ENCODE measurements at regions not wholly inside any gene's neighbourhood (a gene's known extent, or its start where the extent isn't known, plus 50 kb on each side); places are given as distances from the start of the nearest gene placed in this dataset.

GRCh38 chr21:18759751-18760161 lies 356.2 kb upstream of the TMPRSS15 start:
- Mint-ChIP-seq H3K4me3 (no peak overlapping the region), H3K4me1 (no peaks in the 10 kb centered on the region), H3K27ac (no peak overlapping the region), H3K36me3 (no peaks in the 10 kb centered on the region), H3K9me3 (peaks cover 7 to 40% (median 24%) of the 10 kb centered on the region in 6 donors), H3K27me3 (ENCODE audit: low read depth in 3 of 3) (peaks cover 0 to 3% (median 0%) of the 10 kb centered on the region in 3 donors)
- no peak for DNase-seq

- no peak overlapping the region for H3K4me3 Mint-ChIP-seq
- H3K9me3 Mint-ChIP-seq: peaks cover 7 to 41% (median 27%) of the 10 kb centered on the region in 6 donors
- H3K27ac Mint-ChIP-seq: no peak overlapping the region
- no peak for DNase-seq
- H3K36me3 Mint-ChIP-seq: no peaks in the 10 kb centered on the region
- H3K27me3 Mint-ChIP-seq (ENCODE audit: low read depth in 3 of 3): peaks cover 0 to 3% (median 0%) of the 10 kb centered on the region in 3 donors
- H3K4me1 Mint-ChIP-seq: no peaks in the 10 kb centered on the region
Measured at GRCh38 chr21:18760247-18760646, 356.7 kb upstream of the TMPRSS15 start.

- no peaks in the 10 kb centered on the region for H3K4me1 Mint-ChIP-seq
- H3K27ac Mint-ChIP-seq: no peak overlapping the region
- no peak overlapping the region for H3K4me3 Mint-ChIP-seq
- no peak for DNase-seq
- peaks cover 2 to 41% (median 20%) of the 10 kb centered on the region in 6 donors for H3K9me3 Mint-ChIP-seq
- peaks cover 0 to 7% (median 0%) of the 10 kb centered on the region in 3 donors for H3K27me3 Mint-ChIP-seq (ENCODE audit: low read depth in 3 of 3)
- H3K36me3 Mint-ChIP-seq: no peaks in the 10 kb centered on the region
Measured at GRCh38 chr21:18764720-18765119, 361.1 kb upstream of the TMPRSS15 start.

- H3K4me1 Mint-ChIP-seq: no peaks in the 10 kb centered on the region
- no peak overlapping the region for H3K27ac Mint-ChIP-seq
- no peaks in the 10 kb centered on the region for H3K36me3 Mint-ChIP-seq
- H3K27me3 Mint-ChIP-seq (ENCODE audit: low read depth in 3 of 3): peaks cover 0 to 3% (median 0%) of the 10 kb centered on the region in 3 donors
- no peak for DNase-seq
- H3K9me3 Mint-ChIP-seq: peaks cover 6 to 36% (median 11%) of the 10 kb centered on the region in 6 donors
- no peak overlapping the region for H3K4me3 Mint-ChIP-seq
Measured at GRCh38 chr21:18769599-18769998, 366.0 kb upstream of the TMPRSS15 start.

- Mint-ChIP-seq H3K27ac (no peak overlapping the region), H3K4me1 (no peaks in the 10 kb centered on the region), H3K4me3 (no peak overlapping the region), H3K27me3 (ENCODE audit: low read depth in 3 of 3) (no peaks in the 10 kb centered on the region), H3K9me3 (peaks cover 0 to 36% (median 10%) of the 10 kb centered on the region in 6 donors), H3K36me3 (no peaks in the 10 kb centered on the region)
- DNase-seq: no peak
Measured at GRCh38 chr21:18771845-18772380, 368.3 kb upstream of the TMPRSS15 start.

GRCh38 chr21:18772404-18772803 lies 368.8 kb upstream of the TMPRSS15 start:
- H3K4me1 Mint-ChIP-seq: no peaks in the 10 kb centered on the region
- no peaks in the 10 kb centered on the region for H3K27me3 Mint-ChIP-seq (ENCODE audit: low read depth in 3 of 3)
- no peaks in the 10 kb centered on the region for H3K36me3 Mint-ChIP-seq
- peaks cover 0 to 37% (median 11%) of the 10 kb centered on the region in 6 donors for H3K9me3 Mint-ChIP-seq
- no peak overlapping the region for H3K27ac Mint-ChIP-seq
- no peak for DNase-seq
- no peak overlapping the region for H3K4me3 Mint-ChIP-seq

GRCh38 chr21:18772897-18773296 lies 369.3 kb upstream of the TMPRSS15 start:
- no peak overlapping the region for H3K27ac Mint-ChIP-seq
- H3K9me3 Mint-ChIP-seq: peaks cover 0 to 39% (median 11%) of the 10 kb centered on the region in 6 donors
- H3K4me3 Mint-ChIP-seq: no peak overlapping the region
- no peaks in the 10 kb centered on the region for H3K4me1 Mint-ChIP-seq
- no peaks in the 10 kb centered on the region for H3K27me3 Mint-ChIP-seq (ENCODE audit: low read depth in 3 of 3)
- DNase-seq: no peak
- H3K36me3 Mint-ChIP-seq: no peaks in the 10 kb centered on the region

GRCh38 chr21:18776936-18777335 lies 373.4 kb upstream of the TMPRSS15 start:
- H3K36me3 Mint-ChIP-seq: no peaks in the 10 kb centered on the region

GRCh38 chr21:18782721-18783120 lies 379.1 kb upstream of the TMPRSS15 start:
- H3K36me3 Mint-ChIP-seq: no peaks in the 10 kb centered on the region
- DNase-seq: no peak
- peaks cover 0 to 1% (median 0%) of the 10 kb centered on the region in 3 donors for H3K27me3 Mint-ChIP-seq (ENCODE audit: low read depth in 3 of 3)
- peaks cover 6 to 56% (median 27%) of the 10 kb centered on the region in 6 donors for H3K9me3 Mint-ChIP-seq
- no peaks in the 10 kb centered on the region for H3K4me1 Mint-ChIP-seq
- H3K27ac Mint-ChIP-seq: no peak overlapping the region
- no peak overlapping the region for H3K4me3 Mint-ChIP-seq

More at GRCh38 chr21:18776936-18777335, 373.4 kb upstream of the TMPRSS15 start:
- Mint-ChIP-seq H3K27ac (no peak overlapping the region), H3K4me3 (no peak overlapping the region), H3K4me1 (no peaks in the 10 kb centered on the region), H3K27me3 (ENCODE audit: low read depth in 3 of 3) (peaks cover 0 to 1% (median 0%) of the 10 kb centered on the region in 3 donors), H3K9me3 (peaks cover 5 to 46% (median 21%) of the 10 kb centered on the region in 6 donors)
- no peak for DNase-seq

- no peak overlapping the region for H3K4me3 Mint-ChIP-seq
Measured at GRCh38 chr21:18801468-18801867, 397.9 kb upstream of the TMPRSS15 start.

GRCh38 chr21:18803624-18804023 lies 400.0 kb upstream of the TMPRSS15 start:
- Mint-ChIP-seq H3K4me3 (no peak overlapping the region), H3K36me3 (no peaks in the 10 kb centered on the region), H3K4me1 (no peaks in the 10 kb centered on the region), H3K9me3 (peaks cover 18 to 81% (median 30%) of the 10 kb centered on the region in 6 donors), H3K27me3 (ENCODE audit: low read depth in 3 of 3) (peaks cover 1 to 2% (median 2%) of the 10 kb centered on the region in 3 donors), H3K27ac (no peak overlapping the region)
- no peak for DNase-seq

More at GRCh38 chr21:18801468-18801867, 397.9 kb upstream of the TMPRSS15 start:
- Mint-ChIP-seq H3K27ac (no peak overlapping the region), H3K36me3 (no peaks in the 10 kb centered on the region), H3K9me3 (peaks cover 13 to 76% (median 35%) of the 10 kb centered on the region in 6 donors), H3K4me1 (no peaks in the 10 kb centered on the region), H3K27me3 (ENCODE audit: low read depth in 3 of 3) (peaks cover 1 to 2% (median 2%) of the 10 kb centered on the region in 3 donors)
- DNase-seq: no peak

GRCh38 chr21:18810136-18810535 lies 406.6 kb upstream of the TMPRSS15 start:
- Mint-ChIP-seq H3K27me3 (ENCODE audit: low read depth in 3 of 3) (no peaks in the 10 kb centered on the region), H3K27ac (no peak overlapping the region), H3K4me3 (no peak overlapping the region), H3K9me3 (peaks cover 8 to 80% (median 29%) of the 10 kb centered on the region in 6 donors), H3K4me1 (no peaks in the 10 kb centered on the region), H3K36me3 (no peaks in the 10 kb centered on the region)
- no peak for DNase-seq

- Mint-ChIP-seq H3K4me3 (no peak overlapping the region), H3K36me3 (no peaks in the 10 kb centered on the region), H3K27me3 (ENCODE audit: low read depth in 3 of 3) (no peaks in the 10 kb centered on the region), H3K9me3 (peaks cover 14 to 76% (median 29%) of the 10 kb centered on the region in 6 donors), H3K27ac (no peak overlapping the region), H3K4me1 (no peaks in the 10 kb centered on the region)
- DNase-seq: no peak
Measured at GRCh38 chr21:18812308-18812707, 408.7 kb upstream of the TMPRSS15 start.

GRCh38 chr21:18819507-18819906 lies 415.9 kb upstream of the TMPRSS15 start:
- Mint-ChIP-seq H3K36me3 (peaks cover 0 to 3% (median 3%) of the 10 kb centered on the region in 3 donors), H3K27ac (no peak overlapping the region), H3K27me3 (ENCODE audit: low read depth in 3 of 3) (peaks cover 0 to 1% (median 0%) of the 10 kb centered on the region in 3 donors), H3K4me3 (no peak overlapping the region), H3K4me1 (no peaks in the 10 kb centered on the region), H3K9me3 (peaks cover 18 to 62% (median 30%) of the 10 kb centered on the region in 6 donors)
- no peak for DNase-seq

GRCh38 chr21:18826562-18826961 lies 423.0 kb upstream of the TMPRSS15 start:
- H3K4me1 Mint-ChIP-seq: no peaks in the 10 kb centered on the region
- no peak overlapping the region for H3K27ac Mint-ChIP-seq
- peaks cover 0 to 1% (median 0%) of the 10 kb centered on the region in 3 donors for H3K27me3 Mint-ChIP-seq (ENCODE audit: low read depth in 3 of 3)
- H3K9me3 Mint-ChIP-seq: peaks cover 7 to 65% (median 30%) of the 10 kb centered on the region in 6 donors
- no peaks in the 10 kb centered on the region for H3K36me3 Mint-ChIP-seq
- no peak for DNase-seq
- no peak overlapping the region for H3K4me3 Mint-ChIP-seq
